ENCODE measurements at regions not wholly inside any gene's neighbourhood (a gene's known extent, or its start where the extent isn't known, plus 50 kb on each side); places are given as distances from the start of the nearest gene placed in this dataset.

GRCh38 chr22:49164773-49165320 is 662.8 kb downstream of the BRD1 start:
- Histone ChIP-seq H3K4me2 (ENCODE audit: low read length) (no peak overlapping the region), H3F3A (ENCODE audit: control insufficient read depth, insufficient read depth) (no peaks in the 10 kb centered on the region), H3K36me3 (ENCODE audit: control insufficient read depth, low read length) (no peaks in the 10 kb centered on the region), H3K4me1 (ENCODE audit: control insufficient read depth, low read length) (no peaks in the 10 kb centered on the region), H3K9me3 (ENCODE audit: control insufficient read depth, insufficient read depth, low read length) (no peaks in the 10 kb centered on the region), H3K27me3 (ENCODE audit: control insufficient read depth, low read length) (no peaks in the 10 kb centered on the region), H3K27ac (ENCODE audit: low read depth, low read length) (no peak overlapping the region), H3K9me2 (replicated peaks; ENCODE audit: control insufficient read depth, low read length) (no peaks in the 10 kb centered on the region), H3K4me3 (ENCODE audit: low read length) (no peak overlapping the region), H4K20me1 (ENCODE audit: control insufficient read depth, insufficient read depth, low read depth, low read length) (no peaks in the 10 kb centered on the region), H3K79me2 (ENCODE audit: control insufficient read depth, low read length) (no peaks in the 10 kb centered on the region)
- TF ChIP-seq, protein P1, sequence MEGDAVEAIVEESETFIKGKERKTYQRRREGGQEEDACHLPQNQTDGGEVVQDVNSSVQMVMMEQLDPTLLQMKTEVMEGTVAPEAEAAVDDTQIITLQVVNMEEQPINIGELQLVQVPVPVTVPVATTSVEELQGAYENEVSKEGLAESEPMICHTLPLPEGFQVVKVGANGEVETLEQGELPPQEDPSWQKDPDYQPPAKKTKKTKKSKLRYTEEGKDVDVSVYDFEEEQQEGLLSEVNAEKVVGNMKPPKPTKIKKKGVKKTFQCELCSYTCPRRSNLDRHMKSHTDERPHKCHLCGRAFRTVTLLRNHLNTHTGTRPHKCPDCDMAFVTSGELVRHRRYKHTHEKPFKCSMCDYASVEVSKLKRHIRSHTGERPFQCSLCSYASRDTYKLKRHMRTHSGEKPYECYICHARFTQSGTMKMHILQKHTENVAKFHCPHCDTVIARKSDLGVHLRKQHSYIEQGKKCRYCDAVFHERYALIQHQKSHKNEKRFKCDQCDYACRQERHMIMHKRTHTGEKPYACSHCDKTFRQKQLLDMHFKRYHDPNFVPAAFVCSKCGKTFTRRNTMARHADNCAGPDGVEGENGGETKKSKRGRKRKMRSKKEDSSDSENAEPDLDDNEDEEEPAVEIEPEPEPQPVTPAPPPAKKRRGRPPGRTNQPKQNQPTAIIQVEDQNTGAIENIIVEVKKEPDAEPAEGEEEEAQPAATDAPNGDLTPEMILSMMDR (IDR thresholded peaks at IDR 0.05; ENCODE audit: low read depth, low read length, poor library complexity, severe bottlenecking) = no peak
- TF ChIP-seq EZH2phosphoT487 (IDR thresholded peaks at IDR 0.05; ENCODE audit: borderline replicate concordance, low read length) = no peak

- H3K36me3 ChIP-seq (ENCODE audit: control insufficient read depth, low read length) = no peaks in the 10 kb centered on the region
- H3K4me3 ChIP-seq (ENCODE audit: low read length) = no peak overlapping the region
- H3K79me2 ChIP-seq (ENCODE audit: control insufficient read depth, low read length) = no peaks in the 10 kb centered on the region
- H4K20me1 ChIP-seq (ENCODE audit: control insufficient read depth, insufficient read depth, low read depth, low read length) = no peaks in the 10 kb centered on the region
- H3F3A ChIP-seq (ENCODE audit: control insufficient read depth, insufficient read depth) = no peaks in the 10 kb centered on the region
- no peaks in the 10 kb centered on the region for H3K27me3 ChIP-seq (ENCODE audit: control insufficient read depth, low read length)
- H3K27ac ChIP-seq (ENCODE audit: low read depth, low read length) = no peak overlapping the region
- H3K9me2 ChIP-seq (replicated peaks; ENCODE audit: control insufficient read depth, low read length) = no peaks in the 10 kb centered on the region
- H3K4me2 ChIP-seq (ENCODE audit: low read length) = no peak overlapping the region
- H3K9me3 ChIP-seq (ENCODE audit: control insufficient read depth, insufficient read depth, low read length) = no peaks in the 10 kb centered on the region
- TF ChIP-seq, protein P1 (IDR thresholded peaks at IDR 0.05; ENCODE audit: low read depth, low read length, poor library complexity, severe bottlenecking) = no peak
- no peak for TF ChIP-seq EZH2phosphoT487 (IDR thresholded peaks at IDR 0.05; ENCODE audit: borderline replicate concordance, low read length)
- no peaks in the 10 kb centered on the region for H3K4me1 ChIP-seq (ENCODE audit: control insufficient read depth, low read length)
Observed at GRCh38 chr22:49163960-49164690, 663.5 kb downstream of the BRD1 start.

GRCh38 chr22:49163258-49163959 is 664.3 kb downstream of the BRD1 start:
- no peak overlapping the region for H3K4me3 ChIP-seq (ENCODE audit: low read length)
- H3K4me2 ChIP-seq (ENCODE audit: low read length) = no peak overlapping the region
- TF ChIP-seq, protein P1 (IDR thresholded peaks at IDR 0.05; ENCODE audit: low read depth, low read length, poor library complexity, severe bottlenecking) = no peak
- no peak for TF ChIP-seq EZH2phosphoT487 (IDR thresholded peaks at IDR 0.05; ENCODE audit: borderline replicate concordance, low read length)
- H3K4me1 ChIP-seq (ENCODE audit: control insufficient read depth, low read length) = no peaks in the 10 kb centered on the region
- H3K9me3 ChIP-seq (ENCODE audit: control insufficient read depth, insufficient read depth, low read length) = no peaks in the 10 kb centered on the region
- H3K9me2 ChIP-seq (replicated peaks; ENCODE audit: control insufficient read depth, low read length) = no peaks in the 10 kb centered on the region
- no peak overlapping the region for H3K27ac ChIP-seq (ENCODE audit: low read depth, low read length)
- H3K36me3 ChIP-seq (ENCODE audit: control insufficient read depth, low read length) = no peaks in the 10 kb centered on the region
- no peaks in the 10 kb centered on the region for H3F3A ChIP-seq (ENCODE audit: control insufficient read depth, insufficient read depth)
- no peaks in the 10 kb centered on the region for H3K27me3 ChIP-seq (ENCODE audit: control insufficient read depth, low read length)
- H3K79me2 ChIP-seq (ENCODE audit: control insufficient read depth, low read length) = no peaks in the 10 kb centered on the region
- H4K20me1 ChIP-seq (ENCODE audit: control insufficient read depth, insufficient read depth, low read depth, low read length) = no peaks in the 10 kb centered on the region
